Smooth muscle cell (in vitro differentiated cells): ENCODE measurements at regions not wholly inside any gene's neighbourhood (a gene's known extent, or its start where the extent isn't known, plus 50 kb on each side); places are given as distances from the start of the nearest gene placed in this dataset.
A peak's percentile ranks its signal among the peaks of the same experiment; 100 is the strongest.

Experiments
- DNase-seq: peaks from one replicate; lab custom pipeline; 2025; ENCODE audit not compliant: unreplicated experiment; lab: John Stamatoyannopoulos, UW
- H2AFZ ChIP-seq: fragments of 200-600 bp; sonication (generic); 2 replicates; pipeline ENCODE4 v1.6.0; 2016; ENCODE audit warnings: antibody characterized with exemption, low read depth, mild to moderate bottlenecking
- H3F3A ChIP-seq: fragments of 200-600 bp; sonication (generic); 2 replicates; pipeline ENCODE4 v1.6.0; 2017; ENCODE audit warnings: antibody characterized with exemption, low read depth
- H3K27ac ChIP-seq: fragments of 200-600 bp; sonication (generic); 2 replicates; pipeline ENCODE4 v1.5.1; 2016; ENCODE audit warnings: low read depth, mild to moderate bottlenecking
- H3K27me3 ChIP-seq: fragments of 200-600 bp; sonication (generic); 2 replicates; pipeline ENCODE4 v1.6.1; 2016; ENCODE audit warnings: low read depth, mild to moderate bottlenecking
- H3K36me3 ChIP-seq: fragments of 200-600 bp; sonication (generic); 2 replicates; pipeline ENCODE4 v1.5.1; 2016; ENCODE audit warnings: low read depth
- H3K4me1 ChIP-seq: fragments of 200-600 bp; sonication (generic); 2 replicates; pipeline ENCODE4 v1.5.1; 2016; ENCODE audit warnings: low read depth
- H3K4me2 ChIP-seq: fragments of 200-600 bp; sonication (generic); 2 replicates; pipeline ENCODE4 v1.6.0; 2016; ENCODE audit warnings: mild to moderate bottlenecking
- H3K4me3 ChIP-seq: fragments of 200-600 bp; sonication (generic); 2 replicates; pipeline ENCODE4 v1.5.1; 2016; ENCODE audit warnings: mild to moderate bottlenecking
- H3K79me2 ChIP-seq: fragments of 200-600 bp; sonication (generic); 2 replicates; pipeline ENCODE4 v1.6.0; 2016; ENCODE audit warnings: low read depth, mild to moderate bottlenecking
- H3K9ac ChIP-seq: fragments of 200-600 bp; sonication (generic); 2 replicates; pipeline ENCODE4 v1.6.0; 2016; ENCODE audit warnings: low read depth
- H3K9me3 ChIP-seq: fragments of 200-600 bp; sonication (generic); replicated peaks from 2 replicates; pipeline ENCODE4 v1.5.1; 2016; ENCODE audit warnings: low read depth
- H4K20me1 ChIP-seq: fragments of 200-600 bp; sonication (generic); 2 replicates; pipeline ENCODE4 v1.6.0; 2016; ENCODE audit warnings: low read depth
- CTCF ChIP-seq: fragments of 200-600 bp; sonication (generic); IDR thresholded peaks from 2 replicates; pipeline ENCODE4 v1.5.1; 2017; ENCODE audit warnings: borderline replicate concordance, mild to moderate bottlenecking, antibody characterized with exemption; ENCODE audit not compliant: insufficient read depth, poor library complexity, severe bottlenecking
- WGBS: methylation state at CpG from one replicate; pipeline ENCODE4 v1.1.7; 2016; ENCODE audit warnings: low lambda C conversion rate; 5-methylcytosine and 5-hydroxymethylcytosine counted together

GRCh38 chr5:63262185-63262981 is 683.8 kb downstream of the LRRC70 start:
- Histone ChIP-seq H3K4me1 (peaks cover 8% of the 10 kb centered on the region), H3K27ac (peak overlapping the region; percentile 96), H3K4me3 (no peak overlapping the region), H4K20me1 (no peaks in the 10 kb centered on the region), H3K9ac (peak overlapping the region; percentile 75), H3K27me3 (no peaks in the 10 kb centered on the region), H3K9me3 (no peaks in the 10 kb centered on the region), H3K79me2 (no peaks in the 10 kb centered on the region), H3F3A (peaks cover 3% of the 10 kb centered on the region), H3K4me2 (peak overlapping the region; percentile 60), H2AFZ (peak overlapping the region; percentile 82), H3K36me3 (no peaks in the 10 kb centered on the region)
- 24% methylated on average over 4 of the region's 4 CpGs for WGBS
- DNase-seq = no peak
- TF ChIP-seq CTCF = no peak

- Histone ChIP-seq H3K9me3 (no peaks in the 10 kb centered on the region), H3K4me3 (no peak overlapping the region), H4K20me1 (no peaks in the 10 kb centered on the region), H3K79me2 (no peaks in the 10 kb centered on the region), H3F3A (peaks cover 3% of the 10 kb centered on the region), H3K4me1 (peaks cover 8% of the 10 kb centered on the region), H3K27me3 (no peaks in the 10 kb centered on the region), H2AFZ (no peak overlapping the region), H3K9ac (no peak overlapping the region), H3K4me2 (peak overlapping the region; percentile 34), H3K36me3 (no peaks in the 10 kb centered on the region), H3K27ac (peak overlapping the region; percentile 96)
- TF ChIP-seq CTCF = no peak
- DNase-seq = no peak
These were observed 683.1 kb downstream of the LRRC70 start for GRCh38 chr5:63261695-63262094.

GRCh38 chr5:63255594-63255993 is 677.0 kb downstream of the LRRC70 start:
- Histone ChIP-seq H3K9ac (no peak overlapping the region), H4K20me1 (no peaks in the 10 kb centered on the region), H3K79me2 (no peaks in the 10 kb centered on the region), H3K9me3 (no peaks in the 10 kb centered on the region), H3K4me3 (no peak overlapping the region), H3K4me2 (no peak overlapping the region), H3K27ac (no peak overlapping the region), H3F3A (no peaks in the 10 kb centered on the region), H3K4me1 (peaks cover 7% of the 10 kb centered on the region), H3K27me3 (no peaks in the 10 kb centered on the region), H3K36me3 (no peaks in the 10 kb centered on the region), H2AFZ (no peak overlapping the region)
- 67% methylated on average over 5 of the region's 5 CpGs for WGBS
- no peak for DNase-seq
- no peak for TF ChIP-seq CTCF

GRCh38 chr5:63250939-63251338 is 672.3 kb downstream of the LRRC70 start:
- Histone ChIP-seq H2AFZ (no peak overlapping the region), H3K9me3 (no peaks in the 10 kb centered on the region), H3K27ac (no peak overlapping the region), H3F3A (peaks cover 6% of the 10 kb centered on the region), H3K9ac (no peak overlapping the region), H3K79me2 (no peaks in the 10 kb centered on the region), H3K4me1 (peaks cover 19% of the 10 kb centered on the region), H3K36me3 (no peaks in the 10 kb centered on the region), H3K4me2 (no peak overlapping the region), H3K4me3 (no peak overlapping the region), H4K20me1 (no peaks in the 10 kb centered on the region), H3K27me3 (no peaks in the 10 kb centered on the region)
- no peak for TF ChIP-seq CTCF
- no peak for DNase-seq
- WGBS = 91% methylated on average over 1 of the region's 1 CpG
